SHP77 (cell line): ENCODE measurements at regions not wholly inside any gene's neighbourhood (a gene's known extent, or its start where the extent isn't known, plus 50 kb on each side); places are given as distances from the start of the nearest gene placed in this dataset.

Experiments
- DNase-seq, 2 experiments: peaks; one replicate each; lab custom pipeline; 2025; lab: John Stamatoyannopoulos, UW

DNA sequence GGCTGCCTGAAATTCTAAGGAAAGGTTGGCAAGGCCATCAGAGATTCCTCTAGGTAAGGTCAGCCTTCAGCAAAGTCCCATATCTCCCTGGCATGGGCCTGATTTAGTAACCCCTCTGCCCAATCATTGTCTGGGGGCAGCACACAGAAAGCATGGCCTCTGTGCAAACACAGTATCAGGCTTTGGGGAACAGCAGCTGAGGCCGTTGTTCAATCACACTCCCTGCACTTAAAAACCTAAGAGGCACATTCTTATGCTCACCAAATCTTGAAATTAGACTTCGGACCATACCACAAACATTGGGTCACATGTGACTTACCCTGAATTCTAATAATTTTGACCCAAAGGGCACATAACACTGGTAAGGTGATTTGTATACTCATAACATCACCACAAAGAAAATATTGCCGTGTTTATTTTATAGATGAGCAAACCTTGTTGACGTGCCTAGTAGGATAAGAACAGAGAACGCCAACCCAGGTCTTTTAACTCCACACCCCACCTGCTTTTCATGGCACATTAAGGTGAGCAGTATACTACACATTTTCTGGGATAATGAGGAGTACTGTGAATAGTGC lies 212.7 kb downstream of the HNMT start:
- no peak for DNase-seq

DNA sequence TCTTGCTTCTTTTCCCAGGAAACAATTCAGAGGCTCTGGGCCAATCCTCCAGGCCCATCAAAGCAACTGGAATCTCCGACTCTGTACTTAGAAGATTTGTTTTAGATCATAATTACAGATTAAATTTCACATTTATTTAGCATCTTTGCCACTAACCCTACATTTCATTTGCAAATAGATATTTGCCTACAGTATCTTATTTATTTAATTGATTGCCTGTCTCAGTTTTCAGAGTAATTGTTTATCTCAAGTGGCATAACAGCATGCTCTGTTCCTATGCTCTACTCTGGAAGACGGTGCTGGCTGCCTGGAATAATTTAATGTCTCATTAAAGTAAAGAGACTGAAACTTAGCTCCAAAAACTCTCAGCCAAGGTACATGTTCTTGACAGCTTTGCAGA lies 213.4 kb downstream of the HNMT start:
- no peak for DNase-seq

- no peak for DNase-seq
Observed at GRCh38 chr2:138180692-138181386, 216.6 kb downstream of the HNMT start.

DNA sequence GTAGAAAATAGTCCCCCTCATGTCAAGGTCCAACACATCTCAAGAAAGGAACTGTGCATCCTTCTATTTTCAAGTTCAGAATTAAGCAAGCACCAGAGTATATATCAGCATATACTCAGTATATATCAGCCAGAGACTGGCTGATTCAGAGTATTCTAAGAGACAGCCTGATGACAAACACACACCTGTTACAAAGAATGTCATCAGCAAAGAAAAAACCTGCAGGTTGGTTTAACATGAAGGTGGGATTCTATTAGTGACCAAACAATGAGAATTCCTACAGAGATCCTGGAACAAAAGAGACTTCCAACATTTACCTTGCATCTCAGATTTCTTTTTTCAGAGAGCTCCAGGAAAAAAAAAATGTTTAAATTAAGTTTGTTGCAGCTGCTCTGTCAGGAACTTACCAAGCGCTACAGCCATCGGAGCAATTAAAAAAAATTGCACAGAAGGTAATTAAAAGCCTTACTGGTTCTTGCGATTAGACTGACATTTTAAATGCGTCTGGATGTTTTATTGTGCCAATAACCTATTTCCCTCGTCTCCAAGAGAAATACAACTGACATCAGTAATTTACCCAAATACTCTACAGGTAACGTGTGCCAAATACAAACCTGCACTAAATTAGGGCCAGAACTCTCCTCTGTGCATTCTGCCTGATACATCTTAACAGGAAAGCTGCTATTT lies 218.1 kb downstream of the HNMT start:
- no peak for DNase-seq

DNA sequence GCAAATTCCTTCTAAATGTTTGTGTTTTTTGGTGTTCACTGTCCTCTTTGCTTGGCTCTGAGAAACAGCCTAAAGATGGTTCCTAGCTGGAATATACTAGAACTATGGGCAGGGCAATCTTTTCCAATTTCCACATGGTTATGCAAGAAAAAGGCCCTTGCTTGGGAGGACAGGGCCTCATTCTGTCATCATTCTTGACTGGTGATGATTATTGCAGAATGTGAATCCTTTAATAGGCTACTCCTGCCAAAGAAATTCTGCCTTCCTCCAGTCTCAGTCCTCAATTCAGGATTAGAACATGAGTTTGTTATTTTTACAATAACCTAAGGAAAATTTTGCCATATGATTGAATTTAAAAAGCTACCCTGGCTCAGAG lies 218.7 kb downstream of the HNMT start:
- DNase-seq = no peak

GRCh38 chr2:138183705-138184104 lies 219.4 kb downstream of the HNMT start:
- no peak for DNase-seq

DNA sequence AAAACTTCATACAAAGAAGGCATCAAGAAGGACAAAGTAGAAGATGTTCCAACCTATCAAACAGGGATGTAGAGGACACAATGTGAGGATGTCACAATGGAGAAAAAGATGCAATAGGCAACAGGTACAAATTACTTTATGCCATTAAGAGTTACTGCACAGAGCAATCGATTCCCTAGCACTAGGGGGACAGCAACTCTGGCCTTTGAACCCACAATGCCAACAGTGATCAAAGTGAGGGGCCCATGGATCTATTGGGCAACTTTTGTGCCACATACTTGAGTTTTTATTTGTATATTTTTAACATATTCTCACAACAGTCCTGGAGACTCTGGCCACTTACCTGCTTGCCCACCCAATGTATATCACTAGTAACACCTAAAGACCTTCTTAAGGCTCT lies 220.2 kb downstream of the HNMT start:
- DNase-seq = no peak

DNA sequence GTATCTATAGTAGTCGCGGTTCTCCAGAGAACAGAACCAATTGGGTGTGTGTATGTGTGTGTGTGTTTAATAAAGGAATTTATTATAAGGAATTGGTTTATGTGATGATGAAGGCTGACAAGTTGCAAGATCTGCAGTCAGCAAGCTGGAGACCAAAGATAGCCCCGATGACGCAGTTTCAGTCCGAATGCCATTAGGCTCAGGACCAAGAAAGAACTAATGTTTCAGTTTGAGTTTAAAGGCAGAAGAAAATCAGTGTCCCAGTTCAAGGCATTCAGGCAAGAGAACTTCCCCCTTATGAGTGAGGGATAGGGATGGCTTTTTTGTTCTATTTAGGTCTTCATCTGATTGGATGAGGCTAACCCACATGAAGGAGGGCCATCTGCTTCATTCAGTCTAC lies 221.6 kb downstream of the HNMT start:
- no peak for DNase-seq

GRCh38 chr2:138187221-138187620 lies 222.9 kb downstream of the HNMT start:
- DNase-seq = no peak

DNA sequence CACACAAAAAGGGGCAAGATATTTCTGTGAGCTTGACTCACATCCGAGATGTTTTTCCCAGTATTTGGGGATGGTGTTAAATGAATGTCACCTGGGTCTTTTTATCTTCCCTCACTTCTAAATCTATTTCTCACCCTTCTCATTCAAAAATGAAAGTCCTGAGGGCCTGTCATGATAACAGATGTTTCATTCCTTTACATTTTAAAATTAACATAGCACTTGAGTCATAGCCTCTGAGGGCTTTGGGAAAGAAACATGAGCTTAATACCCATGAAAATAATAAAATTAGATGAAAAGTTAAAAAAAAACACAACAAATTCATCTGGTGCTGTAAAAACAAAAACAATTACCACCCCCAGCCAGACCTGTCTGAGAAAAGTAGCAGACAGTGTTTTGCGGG lies 226.7 kb downstream of the HNMT start:
- no peak for DNase-seq

DNA sequence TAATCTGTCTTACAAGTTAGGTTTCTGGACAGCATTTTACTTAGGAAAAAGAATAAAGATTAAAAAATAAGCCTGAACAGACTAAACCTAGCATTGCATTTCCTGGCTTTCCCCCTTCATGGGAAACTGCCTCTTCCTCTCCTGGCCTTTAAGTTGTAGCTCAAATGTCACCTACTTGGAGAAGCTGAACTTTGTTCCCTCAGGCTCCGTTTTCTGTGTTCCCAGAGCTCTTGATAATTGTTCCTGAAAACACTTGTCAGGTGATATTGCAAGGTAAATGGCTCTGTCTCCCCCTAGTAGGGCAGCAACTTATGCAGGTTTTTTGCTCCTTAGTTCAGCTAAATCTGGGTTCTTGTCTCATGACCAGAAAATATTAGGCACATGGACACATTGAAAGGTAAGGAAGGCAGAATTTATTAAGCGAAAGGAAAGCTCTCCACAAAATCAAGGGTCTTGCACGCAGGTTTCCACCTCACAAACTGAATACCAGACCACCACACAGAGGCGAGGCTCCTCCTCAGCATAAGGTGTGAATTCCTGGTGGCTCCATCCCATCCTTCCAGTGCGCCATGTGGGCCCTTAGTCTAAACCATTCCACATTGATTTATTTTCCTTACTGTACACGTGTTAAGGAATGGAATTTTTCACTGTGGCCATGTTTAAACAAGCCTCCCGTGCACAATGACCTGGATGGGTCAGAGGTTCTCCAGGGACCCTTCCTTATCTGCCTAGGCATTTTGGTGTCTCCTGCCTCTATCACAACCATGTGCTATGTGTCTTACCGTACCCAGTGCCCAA lies 229.3 kb downstream of the HNMT start:
- no peak for DNase-seq

- no peak for DNase-seq
Observed at GRCh38 chr2:138201286-138201685, 237.0 kb downstream of the HNMT start.

DNA sequence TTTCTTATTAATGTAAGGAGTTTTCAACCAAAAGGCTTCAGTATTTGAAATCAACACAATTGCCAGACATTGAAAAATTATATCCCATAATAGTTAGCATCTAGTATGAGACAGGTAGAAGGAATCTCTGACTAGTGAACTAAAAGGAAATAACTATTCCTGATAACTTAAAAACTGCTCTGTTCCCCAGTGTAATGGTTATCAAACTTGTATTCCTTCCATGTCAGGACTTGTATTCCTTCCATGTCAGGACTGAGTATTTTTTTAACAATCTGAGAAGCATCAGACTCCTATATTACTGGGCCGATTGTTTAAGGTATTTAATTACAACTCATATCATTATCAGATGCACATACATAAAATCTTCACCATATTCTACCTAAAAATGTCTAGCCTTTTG lies 238.5 kb downstream of the HNMT start:
- no peak for DNase-seq

DNA sequence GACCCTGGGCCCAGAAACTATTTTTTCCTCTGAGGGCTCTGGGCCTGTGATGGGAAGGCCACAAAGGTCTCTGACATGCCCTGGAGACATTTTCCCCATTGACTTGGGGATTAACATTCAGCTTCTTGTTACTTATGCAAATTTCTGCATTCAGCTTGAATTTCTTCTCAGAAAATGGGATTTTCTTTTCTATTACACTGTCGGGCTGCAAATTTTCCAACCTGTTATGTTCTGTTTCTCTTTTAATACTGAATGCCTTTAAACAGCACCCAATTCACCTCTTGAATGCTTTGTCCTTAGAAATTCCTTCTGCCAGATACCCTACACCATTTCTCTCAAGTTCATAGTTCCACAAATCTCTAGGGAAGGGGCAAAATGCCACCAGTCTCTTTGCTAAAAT lies 241.0 kb downstream of the HNMT start:
- DNase-seq = no peak

- no peak for DNase-seq
Observed at GRCh38 chr2:138207074-138207930, 243.0 kb downstream of the HNMT start.

GRCh38 chr2:138209009-138209408 lies 244.7 kb downstream of the HNMT start:
- no peak for DNase-seq

DNA sequence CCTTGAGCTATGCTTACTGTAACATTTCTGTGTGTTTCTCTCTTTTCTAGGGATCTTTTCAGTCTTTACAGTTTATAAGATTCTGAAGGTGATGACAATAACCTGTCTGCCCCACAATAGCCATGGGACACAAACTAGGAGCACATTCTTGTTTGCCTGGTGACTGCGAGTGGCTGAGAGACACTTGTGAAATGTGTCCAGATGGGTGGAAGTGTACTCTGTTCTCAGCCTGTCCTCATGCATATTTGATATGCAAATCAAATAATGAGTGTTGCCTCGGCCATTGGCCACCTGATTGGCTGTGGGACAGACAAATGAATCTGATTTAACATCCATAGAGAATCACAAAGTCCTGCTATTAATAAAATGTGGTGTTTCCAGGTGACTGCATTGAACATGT lies 246.2 kb downstream of the HNMT start:
- no peak for DNase-seq

DNA sequence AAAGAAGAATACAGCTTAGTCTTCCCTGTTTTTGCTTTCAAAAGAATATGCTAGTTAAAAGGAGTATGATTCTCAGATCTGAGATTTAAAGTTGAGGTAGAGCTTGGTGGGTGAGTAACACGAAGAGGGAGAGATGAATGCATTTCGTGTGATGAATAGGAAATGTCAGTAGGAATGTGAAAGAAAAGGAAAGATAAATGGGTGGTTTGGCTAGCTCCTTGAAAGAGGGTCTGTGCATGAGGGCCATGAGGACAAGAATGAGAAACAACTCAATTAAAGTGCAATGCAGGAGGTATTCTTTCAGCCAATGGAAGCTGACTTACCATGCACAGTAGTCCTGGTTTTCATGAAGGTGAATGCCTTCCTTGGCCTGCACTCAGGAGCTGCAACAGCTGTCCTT lies 248.2 kb downstream of the HNMT start:
- no peak for DNase-seq

GRCh38 chr2:138213084-138213483 lies 248.8 kb downstream of the HNMT start:
- no peak for DNase-seq

DNA sequence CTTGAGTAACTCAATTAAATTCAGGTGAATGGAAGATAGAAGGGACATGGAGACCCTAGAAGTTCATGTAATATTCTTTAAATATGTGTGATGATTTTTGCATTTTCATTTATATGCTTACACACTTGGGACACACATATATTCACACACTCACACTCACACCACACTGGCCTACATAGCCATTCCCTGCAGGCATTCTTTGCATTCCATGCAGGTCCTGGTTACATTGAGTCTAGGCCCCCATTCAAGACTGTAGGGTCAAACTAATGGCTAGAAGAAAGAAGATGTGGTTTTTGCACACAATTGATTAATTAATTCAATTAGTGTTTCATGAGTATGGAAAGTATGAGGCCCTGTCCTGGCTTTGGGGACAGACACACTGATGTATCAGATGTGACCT lies 249.4 kb downstream of the HNMT start:
- no peak for DNase-seq

GRCh38 chr2:138215958-138216357 lies 251.7 kb downstream of the HNMT start:
- no peak for DNase-seq

- DNase-seq = no peak
Observed at GRCh38 chr2:138217975-138218374, 253.7 kb downstream of the HNMT start.
